NCI-H82 treated with DMSO at 0.1 percent for 48 hours (cell line): ENCODE measurements at regions not wholly inside any gene's neighbourhood (a gene's known extent, or its start where the extent isn't known, plus 50 kb on each side); places are given as distances from the start of the nearest gene placed in this dataset.

Source experiments
- DNase-seq: peaks from one replicate; lab custom pipeline; 2025; ENCODE audit not compliant: unreplicated experiment; lab: John Stamatoyannopoulos, UW

- DNase-seq: no peak
Observed at GRCh38 chr3:42013691-42014457, 52.0 kb upstream of the ULK4 start.

GRCh38 chr3:42012935-42013690 lies 51.2 kb upstream of the ULK4 start:
- DNase-seq: peak; percentile 36

- no peak for DNase-seq
Observed at GRCh38 chr3:42012383-42012934, 50.6 kb upstream of the ULK4 start.
